Stomach (tissue), 8 donors: ENCODE measurements at regions not wholly inside any gene's neighbourhood (a gene's known extent, or its start where the extent isn't known, plus 50 kb on each side); places are given as distances from the start of the nearest gene placed in this dataset.

Experiments
- DNase-seq, 2 donors: peaks; one replicate each; pipeline versions ENCODE4 v3.0.0 to v3.0.0-alpha.2; 2013 to 2019
- H3K27ac ChIP-seq, 5 donors: fragments of 200-600 bp in 4 of 5; sonication (generic) in 4 of 5; one replicate each; pipeline ENCODE4 v1.5.1; 2013 to 2019; ENCODE audit warnings: mild to moderate bottlenecking in 1 of 5, moderate library complexity in 1 of 5
- H3K27me3 ChIP-seq, 3 donors: fragments of 200-600 bp; sonication (generic); one replicate each; pipeline ENCODE4 v1.5.1; 2017 to 2019; ENCODE audit warnings: mixed run types in 1 of 3
- H3K36me3 ChIP-seq, 4 donors: fragments of 200-600 bp; sonication (generic); 1 replicate in 3 of 4; 2 replicates in 1 of 4; pipeline ENCODE4 v1.5.1; 2016 to 2019
- H3K4me1 ChIP-seq, 4 donors: fragments of 200-600 bp; sonication (generic); one replicate each; pipeline ENCODE4 v1.5.1; 2016 to 2019
- H3K4me3 ChIP-seq, 4 donors: fragments of 200-600 bp; sonication (generic) in 3 of 4; one replicate each; pipeline ENCODE4 v1.5.1; 2016 to 2019; ENCODE audit warnings: mild to moderate bottlenecking in 1 of 4
- H3K9me3 ChIP-seq, 4 donors: fragments of 200-600 bp; sonication (generic); one replicate each; pipeline ENCODE4 v1.5.1; 2016 to 2019
- EP300 ChIP-seq: sonication (generic); formaldehyde crosslinking; IDR thresholded peaks from one replicate; pipeline ENCODE4 v1.6.1; 2017; ENCODE audit warnings: antibody characterized with exemption
- POLR2A ChIP-seq, 4 donors: fragments of 450-650 bp; IDR thresholded peaks; one replicate each; pipeline ENCODE4 v1.6.1; 2016; ENCODE audit warnings: antibody characterized with exemption in 4 of 4, control low read depth in 2 of 4, mild to moderate bottlenecking in 1 of 4, moderate library complexity in 1 of 4
- POLR2AphosphoS5 ChIP-seq, 3 donors: sonication (generic); formaldehyde crosslinking; IDR thresholded peaks; one replicate each; pipeline ENCODE4 v1.6.1; 2016; ENCODE audit warnings: antibody characterized with exemption in 3 of 3
- WGBS, 5 donors: extraction: QIAGEN DNeasy Blood & Tissue Kit in 3 of 5; methylation state at CpG; one replicate each; pipeline versions ENCODE4 v1.1.5 to v1.1.7; 2013 to 2018; 5-methylcytosine and 5-hydroxymethylcytosine counted together
- intact Hi-C: fragments of 100-400 bp; cut with DNase I; formaldehyde crosslinking; loops from one replicate; pipeline ENCODE4 v1.15.1; 2023; ENCODE audit warnings: low total_unique reads
- TF ChIP-seq, protein P1 (sequence below), 7 experiments: fragments of 450-650 bp in 4 of 7; fragments of 200-600 bp in 3 of 7; sonication (generic) in 3 of 7; IDR thresholded peaks; one replicate each; pipeline ENCODE4 v1.5.1; 2016 to 2019; ENCODE audit warnings: antibody characterized with exemption in 7 of 7, control low read depth in 2 of 7, mild to moderate bottlenecking in 1 of 7
- donor health status: healthy with polysubstance abuse.
- donor health status: Bipolar disorder and iron deficiency.
- donor health status: healthy.

GRCh38 chr5:30117135-30117534 lies 1076.4 kb upstream of the CDH6 start:
- DNase-seq: no peak
- no peaks in the 10 kb centered on the region for H3K36me3 ChIP-seq
- no peaks in the 10 kb centered on the region for H3K4me1 ChIP-seq
- intact Hi-C loops: no loop called here
- H3K4me3 ChIP-seq: no peak overlapping the region
- no peak for TF ChIP-seq EP300
- TF ChIP-seq, protein P1, sequence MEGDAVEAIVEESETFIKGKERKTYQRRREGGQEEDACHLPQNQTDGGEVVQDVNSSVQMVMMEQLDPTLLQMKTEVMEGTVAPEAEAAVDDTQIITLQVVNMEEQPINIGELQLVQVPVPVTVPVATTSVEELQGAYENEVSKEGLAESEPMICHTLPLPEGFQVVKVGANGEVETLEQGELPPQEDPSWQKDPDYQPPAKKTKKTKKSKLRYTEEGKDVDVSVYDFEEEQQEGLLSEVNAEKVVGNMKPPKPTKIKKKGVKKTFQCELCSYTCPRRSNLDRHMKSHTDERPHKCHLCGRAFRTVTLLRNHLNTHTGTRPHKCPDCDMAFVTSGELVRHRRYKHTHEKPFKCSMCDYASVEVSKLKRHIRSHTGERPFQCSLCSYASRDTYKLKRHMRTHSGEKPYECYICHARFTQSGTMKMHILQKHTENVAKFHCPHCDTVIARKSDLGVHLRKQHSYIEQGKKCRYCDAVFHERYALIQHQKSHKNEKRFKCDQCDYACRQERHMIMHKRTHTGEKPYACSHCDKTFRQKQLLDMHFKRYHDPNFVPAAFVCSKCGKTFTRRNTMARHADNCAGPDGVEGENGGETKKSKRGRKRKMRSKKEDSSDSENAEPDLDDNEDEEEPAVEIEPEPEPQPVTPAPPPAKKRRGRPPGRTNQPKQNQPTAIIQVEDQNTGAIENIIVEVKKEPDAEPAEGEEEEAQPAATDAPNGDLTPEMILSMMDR (IDR thresholded peaks at IDR 0.05): no peak
- TF ChIP-seq POLR2A (IDR thresholded peaks at IDR 0.05): no peak
- TF ChIP-seq POLR2AphosphoS5 (IDR thresholded peaks at IDR 0.05): no peak
- H3K9me3 ChIP-seq: no peaks in the 10 kb centered on the region
- H3K27me3 ChIP-seq: no peaks in the 10 kb centered on the region
- no peak overlapping the region for H3K27ac ChIP-seq

GRCh38 chr5:30113542-30113941 lies 1079.9 kb upstream of the CDH6 start:
- TF ChIP-seq POLR2A (IDR thresholded peaks at IDR 0.05) (no peak), EP300 (no peak), POLR2AphosphoS5 (IDR thresholded peaks at IDR 0.05) (no peak)
- TF ChIP-seq, protein P1 (IDR thresholded peaks at IDR 0.05): no peak
- Histone ChIP-seq H3K27me3 (no peaks in the 10 kb centered on the region), H3K36me3 (no peaks in the 10 kb centered on the region), H3K4me1 (no peaks in the 10 kb centered on the region), H3K4me3 (no peak overlapping the region), H3K27ac (no peak overlapping the region), H3K9me3 (no peaks in the 10 kb centered on the region)
- intact Hi-C loops: no loop called here
- 81 to 96% (median 88%) methylated on average over 4 of the region's 4 CpGs for WGBS, 5 donors
- DNase-seq: no peak

DNA sequence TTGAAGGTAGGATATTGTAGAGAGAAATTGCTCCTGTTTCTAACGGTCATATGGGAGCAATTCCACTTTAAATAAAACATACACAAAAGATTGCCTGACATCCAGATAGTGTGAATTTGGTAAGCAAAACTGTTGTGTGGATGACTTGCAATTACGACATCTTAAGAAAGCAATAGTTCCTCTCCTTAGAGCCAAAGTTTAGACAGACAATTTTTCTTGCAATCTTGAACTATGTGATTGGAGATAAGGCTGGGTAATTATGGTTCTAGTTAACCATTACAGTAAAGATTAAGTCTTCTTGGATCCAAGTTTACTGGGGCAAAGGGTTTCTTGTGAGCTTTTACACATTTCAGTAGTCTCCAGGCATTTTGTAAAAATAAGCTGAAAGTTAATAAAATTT lies 1080.6 kb upstream of the CDH6 start:
- intact Hi-C loops: no loop called here
- Histone ChIP-seq H3K4me1 (no peaks in the 10 kb centered on the region), H3K9me3 (no peaks in the 10 kb centered on the region), H3K4me3 (no peak overlapping the region), H3K27me3 (no peaks in the 10 kb centered on the region), H3K36me3 (no peaks in the 10 kb centered on the region), H3K27ac (no peak overlapping the region)
- no peak for DNase-seq
- TF ChIP-seq POLR2A (IDR thresholded peaks at IDR 0.05) (no peak), POLR2AphosphoS5 (IDR thresholded peaks at IDR 0.05) (no peak), EP300 (no peak)
- TF ChIP-seq, protein P1 (IDR thresholded peaks at IDR 0.05): no peak
- 35 to 54% (median 42%) methylated on average over 2 of the region's 2 CpGs for WGBS, 5 donors

DNA sequence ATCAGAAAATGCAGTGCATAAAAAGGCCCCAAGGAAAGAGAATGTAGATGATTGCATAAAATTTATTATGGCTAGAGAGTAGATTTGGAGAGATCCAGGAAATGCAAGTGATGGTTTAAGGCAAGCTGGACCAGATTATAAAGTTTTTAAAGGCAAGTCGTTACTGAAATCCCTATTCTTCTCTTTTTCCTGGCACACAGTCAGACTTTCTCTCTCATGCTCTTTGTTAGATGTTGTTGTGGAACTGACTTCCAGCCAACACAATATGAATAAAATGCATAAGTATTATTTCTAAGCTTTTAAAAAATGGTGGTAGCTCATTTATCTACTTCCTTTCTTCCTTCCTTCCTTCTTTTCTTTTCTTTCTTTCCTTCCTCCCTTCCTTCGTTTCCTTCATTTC lies 1085.4 kb upstream of the CDH6 start:
- TF ChIP-seq, protein P1 (IDR thresholded peaks at IDR 0.05): no peak
- TF ChIP-seq EP300: no peak
- no peak for TF ChIP-seq POLR2A (IDR thresholded peaks at IDR 0.05)
- TF ChIP-seq POLR2AphosphoS5 (IDR thresholded peaks at IDR 0.05): no peak
- Histone ChIP-seq H3K9me3 (peaks cover 0 to 3% (median 0%) of the 10 kb centered on the region in 4 donors), H3K27me3 (no peaks in the 10 kb centered on the region), H3K36me3 (no peaks in the 10 kb centered on the region), H3K4me1 (no peaks in the 10 kb centered on the region), H3K4me3 (no peak overlapping the region), H3K27ac (no peak overlapping the region)
- intact Hi-C loops: no loop called here
- WGBS, 5 donors: 43 to 63% (median 61%) methylated on average over 2 of the region's 2 CpGs
- no peak for DNase-seq
